Peyer's patch (tissue), 4 donors: ENCODE measurements at regions not wholly inside any gene's neighbourhood (a gene's known extent, or its start where the extent isn't known, plus 50 kb on each side); places are given as distances from the start of the nearest gene placed in this dataset.

Experiments
- POLR2A ChIP-seq, 2 donors: fragments of 450-650 bp; IDR thresholded peaks; one replicate each; pipeline ENCODE4 v1.5.1; 2017; ENCODE audit warnings: antibody characterized with exemption in 2 of 2, mild to moderate bottlenecking in 2 of 2, moderate library complexity in 2 of 2
- TF ChIP-seq, protein P1 (sequence below), 6 experiments: fragments of 450-650 bp in 4 of 6; fragments of 200-600 bp in 2 of 6; sonication (generic) in 1 of 6; IDR thresholded peaks; one replicate each; pipeline ENCODE4 v1.5.1; 2017 to 2019; ENCODE audit warnings: antibody characterized with exemption in 6 of 6, mild to moderate bottlenecking in 3 of 6, moderate library complexity in 1 of 6

GRCh38 chr2:41943159-41943558 is 104.7 kb upstream of the PKDCC start:
- TF ChIP-seq, protein P1, sequence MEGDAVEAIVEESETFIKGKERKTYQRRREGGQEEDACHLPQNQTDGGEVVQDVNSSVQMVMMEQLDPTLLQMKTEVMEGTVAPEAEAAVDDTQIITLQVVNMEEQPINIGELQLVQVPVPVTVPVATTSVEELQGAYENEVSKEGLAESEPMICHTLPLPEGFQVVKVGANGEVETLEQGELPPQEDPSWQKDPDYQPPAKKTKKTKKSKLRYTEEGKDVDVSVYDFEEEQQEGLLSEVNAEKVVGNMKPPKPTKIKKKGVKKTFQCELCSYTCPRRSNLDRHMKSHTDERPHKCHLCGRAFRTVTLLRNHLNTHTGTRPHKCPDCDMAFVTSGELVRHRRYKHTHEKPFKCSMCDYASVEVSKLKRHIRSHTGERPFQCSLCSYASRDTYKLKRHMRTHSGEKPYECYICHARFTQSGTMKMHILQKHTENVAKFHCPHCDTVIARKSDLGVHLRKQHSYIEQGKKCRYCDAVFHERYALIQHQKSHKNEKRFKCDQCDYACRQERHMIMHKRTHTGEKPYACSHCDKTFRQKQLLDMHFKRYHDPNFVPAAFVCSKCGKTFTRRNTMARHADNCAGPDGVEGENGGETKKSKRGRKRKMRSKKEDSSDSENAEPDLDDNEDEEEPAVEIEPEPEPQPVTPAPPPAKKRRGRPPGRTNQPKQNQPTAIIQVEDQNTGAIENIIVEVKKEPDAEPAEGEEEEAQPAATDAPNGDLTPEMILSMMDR (IDR thresholded peaks at IDR 0.05) = no peak
- no peak for TF ChIP-seq POLR2A (IDR thresholded peaks at IDR 0.05)
